Tibial artery (tissue), 4 donors: ENCODE measurements at regions not wholly inside any gene's neighbourhood (a gene's known extent, or its start where the extent isn't known, plus 50 kb on each side); places are given as distances from the start of the nearest gene placed in this dataset.

Experiments
- DNase-seq, 2 donors: peaks; one replicate each; pipeline ENCODE4 v3.0.0-alpha.2; 2019
- H3K27ac ChIP-seq, 2 donors: fragments of 200-600 bp; sonication (generic) in 1 of 2; 1 replicate in 1 of 2; 2 replicates in 1 of 2; pipeline ENCODE4 v1.5.1; 2018 to 2019; ENCODE audit warnings: mild to moderate bottlenecking in 1 of 2
- H3K27me3 ChIP-seq, 2 donors: fragments of 200-600 bp; sonication (generic) in 1 of 2; one replicate each; pipeline versions ENCODE4 v1.5.1 to v1.6.0; 2016 to 2019
- H3K36me3 ChIP-seq, 3 donors: fragments of 200-600 bp; sonication (generic) in 2 of 3; one replicate each; pipeline ENCODE4 v1.5.1; 2016 to 2019; ENCODE audit warnings: mild to moderate bottlenecking in 2 of 3
- H3K4me1 ChIP-seq, 4 donors: fragments of 200-600 bp; sonication (generic) in 2 of 4; 1 replicate in 3 of 4; 2 replicates in 1 of 4; pipeline ENCODE4 v1.5.1; 2016 to 2019
- H3K4me3 ChIP-seq, 2 donors: fragments of 200-600 bp; sonication (generic) in 1 of 2; 1 replicate in 1 of 2; 2 replicates in 1 of 2; pipeline ENCODE4 v1.5.1; 2018 to 2019; ENCODE audit warnings: mild to moderate bottlenecking in 2 of 2
- H3K9me3 ChIP-seq, 3 donors: fragments of 200-600 bp; sonication (generic) in 1 of 3; one replicate each; pipeline ENCODE4 v1.5.1; 2016 to 2019
- intact Hi-C: fragments of 100-400 bp; cut with DNase I; formaldehyde crosslinking; loops from one replicate; pipeline ENCODE4 v1.15.0; 2023; ENCODE audit warnings: low total_unique reads
- TF ChIP-seq, protein P1 (sequence below), 2 experiments: fragments of 200-600 bp in 1 of 2; fragments of 450-650 bp in 1 of 2; IDR thresholded peaks; one replicate each; pipeline ENCODE4 v1.5.1; 2017 to 2019; ENCODE audit warnings: antibody characterized with exemption in 2 of 2, mild to moderate bottlenecking in 1 of 2, moderate library complexity in 1 of 2

GRCh38 chr12:114823724-114824123 lies 139.7 kb upstream of the TBX3 start:
- TF ChIP-seq, protein P1, sequence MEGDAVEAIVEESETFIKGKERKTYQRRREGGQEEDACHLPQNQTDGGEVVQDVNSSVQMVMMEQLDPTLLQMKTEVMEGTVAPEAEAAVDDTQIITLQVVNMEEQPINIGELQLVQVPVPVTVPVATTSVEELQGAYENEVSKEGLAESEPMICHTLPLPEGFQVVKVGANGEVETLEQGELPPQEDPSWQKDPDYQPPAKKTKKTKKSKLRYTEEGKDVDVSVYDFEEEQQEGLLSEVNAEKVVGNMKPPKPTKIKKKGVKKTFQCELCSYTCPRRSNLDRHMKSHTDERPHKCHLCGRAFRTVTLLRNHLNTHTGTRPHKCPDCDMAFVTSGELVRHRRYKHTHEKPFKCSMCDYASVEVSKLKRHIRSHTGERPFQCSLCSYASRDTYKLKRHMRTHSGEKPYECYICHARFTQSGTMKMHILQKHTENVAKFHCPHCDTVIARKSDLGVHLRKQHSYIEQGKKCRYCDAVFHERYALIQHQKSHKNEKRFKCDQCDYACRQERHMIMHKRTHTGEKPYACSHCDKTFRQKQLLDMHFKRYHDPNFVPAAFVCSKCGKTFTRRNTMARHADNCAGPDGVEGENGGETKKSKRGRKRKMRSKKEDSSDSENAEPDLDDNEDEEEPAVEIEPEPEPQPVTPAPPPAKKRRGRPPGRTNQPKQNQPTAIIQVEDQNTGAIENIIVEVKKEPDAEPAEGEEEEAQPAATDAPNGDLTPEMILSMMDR (IDR thresholded peaks at IDR 0.05) = no peak
- DNase-seq = peak in 1 of 2 donors; percentile 37
- Histone ChIP-seq H3K27me3 (no peaks in the 10 kb centered on the region), H3K4me3 (no peak overlapping the region), H3K27ac (no peak overlapping the region), H3K9me3 (no peaks in the 10 kb centered on the region), H3K36me3 (no peaks in the 10 kb centered on the region), H3K4me1 (no peaks in the 10 kb centered on the region)
- intact Hi-C loops = no loop called here

- H3K4me3 ChIP-seq = no peak overlapping the region
- TF ChIP-seq, protein P1 (IDR thresholded peaks at IDR 0.05) = no peak
- H3K36me3 ChIP-seq = no peaks in the 10 kb centered on the region
- H3K4me1 ChIP-seq = no peaks in the 10 kb centered on the region
- no peak for DNase-seq
- no peaks in the 10 kb centered on the region for H3K9me3 ChIP-seq
- intact Hi-C loops = no loop called here
- no peaks in the 10 kb centered on the region for H3K27me3 ChIP-seq
- no peak overlapping the region for H3K27ac ChIP-seq
Measured at GRCh38 chr12:114821570-114821969, 137.6 kb upstream of the TBX3 start.

DNA sequence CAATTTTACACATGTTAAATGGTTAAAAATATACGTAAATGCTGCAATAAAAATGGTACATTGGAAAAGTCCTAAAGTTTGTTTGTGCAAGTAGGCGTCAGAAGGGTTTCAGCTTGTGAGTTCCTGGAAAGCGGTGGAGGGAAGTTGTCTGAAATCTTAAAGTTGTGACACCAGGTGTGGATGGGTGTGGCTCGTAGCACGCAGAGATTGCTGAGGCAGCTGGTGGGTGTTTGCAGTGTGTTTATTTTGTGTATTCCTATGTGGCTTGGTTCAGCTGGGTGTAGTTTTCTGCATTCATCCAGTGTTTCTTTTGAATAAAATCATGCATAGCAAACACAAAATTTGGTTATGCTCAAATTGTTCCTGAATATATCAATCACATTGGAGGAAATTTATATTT lies 136.8 kb upstream of the TBX3 start:
- Histone ChIP-seq H3K4me3 (no peak overlapping the region), H3K9me3 (no peaks in the 10 kb centered on the region), H3K4me1 (no peaks in the 10 kb centered on the region), H3K36me3 (no peaks in the 10 kb centered on the region), H3K27me3 (no peaks in the 10 kb centered on the region), H3K27ac (no peak overlapping the region)
- DNase-seq = no peak
- intact Hi-C loops = no loop called here
- TF ChIP-seq, protein P1 (IDR thresholded peaks at IDR 0.05) = no peak

DNA sequence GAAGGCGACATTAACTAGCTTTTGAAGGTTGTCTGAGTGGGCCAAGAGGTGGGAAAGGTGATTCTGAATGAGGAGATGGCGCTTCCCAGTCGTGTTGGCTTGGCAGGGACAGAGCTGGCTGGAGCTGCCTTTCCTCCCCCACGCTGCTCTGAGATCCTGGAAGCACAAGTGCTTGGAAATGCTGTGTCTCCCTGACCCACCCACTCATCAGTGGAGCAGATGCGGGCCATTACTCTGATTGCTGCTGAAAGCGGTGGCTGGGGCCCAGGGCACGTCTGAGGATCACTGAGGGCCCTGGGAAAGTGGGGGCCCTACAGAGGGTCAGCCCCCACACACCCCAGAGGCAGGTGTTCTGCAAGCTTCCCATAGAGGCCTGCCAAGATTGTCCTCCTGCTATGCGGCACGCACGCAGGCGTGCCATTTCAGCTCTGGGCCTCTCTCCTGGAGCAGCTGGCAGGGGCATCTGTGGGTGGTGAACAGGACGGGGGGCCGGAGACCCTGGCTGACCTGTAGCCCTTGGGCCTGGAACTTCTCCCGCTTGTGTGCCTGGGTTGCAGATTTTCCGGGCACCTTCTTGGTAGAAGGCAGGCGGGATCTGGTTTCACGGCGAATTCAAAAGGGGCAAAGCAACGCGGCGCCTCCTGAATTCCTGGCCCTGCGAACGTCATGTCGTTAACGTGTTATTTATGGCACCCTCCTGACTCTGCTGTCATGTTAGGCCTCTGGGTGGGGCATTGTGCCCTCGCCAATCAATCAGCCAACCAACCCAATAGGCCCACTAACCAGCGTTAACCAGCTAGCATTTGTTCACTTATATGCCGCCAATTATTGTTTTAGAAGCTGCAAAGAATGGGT lies 133.8 kb upstream of the TBX3 start:
- H3K27me3 ChIP-seq = no peaks in the 10 kb centered on the region
- TF ChIP-seq, protein P1 (IDR thresholded peaks at IDR 0.05) = no peak
- intact Hi-C loops = no loop called here
- no peaks in the 10 kb centered on the region for H3K9me3 ChIP-seq
- H3K4me1 ChIP-seq = peaks cover 0 to 9% (median 0%) of the 10 kb centered on the region in 4 donors
- H3K36me3 ChIP-seq = no peaks in the 10 kb centered on the region
- no peak overlapping the region for H3K27ac ChIP-seq
- DNase-seq = peak in 1 of 2 donors; percentile 27
- H3K4me3 ChIP-seq = no peak overlapping the region

DNA sequence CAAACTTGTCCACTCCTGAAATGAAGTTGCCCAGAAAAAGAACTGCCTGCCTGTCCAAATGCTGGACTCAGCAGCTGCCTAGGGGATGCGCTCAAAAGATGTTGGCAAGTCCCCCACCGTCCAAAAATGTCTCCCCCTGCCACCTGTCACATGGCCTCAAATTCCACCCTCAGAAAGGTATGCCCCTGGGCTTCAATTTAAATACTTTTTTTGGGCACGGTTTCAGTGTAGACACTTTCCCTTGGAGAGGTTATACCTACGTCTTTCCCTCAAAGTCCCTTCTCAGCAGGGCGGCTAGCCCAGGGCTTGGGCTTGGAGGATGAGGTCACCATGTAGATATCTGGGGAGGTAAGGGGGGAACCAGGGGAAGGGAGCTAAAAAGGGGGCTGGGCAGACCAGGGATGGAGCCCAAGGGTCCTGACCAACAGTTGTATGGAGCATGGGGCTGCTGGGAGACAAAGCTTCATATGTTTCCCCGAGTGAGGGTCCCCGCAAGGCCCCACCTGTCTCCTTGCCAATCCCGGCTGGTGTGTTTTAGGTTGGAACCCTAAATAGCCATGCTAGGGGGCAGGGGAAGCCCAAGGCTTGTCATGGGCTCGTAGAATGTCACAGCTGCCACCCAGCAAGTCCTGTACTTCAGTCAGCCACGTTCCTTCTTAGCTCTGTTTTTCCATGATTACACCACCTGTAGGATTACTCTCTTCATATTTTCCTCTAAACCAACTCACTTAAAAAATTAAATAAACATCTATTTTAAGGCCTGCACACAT lies 131.2 kb upstream of the TBX3 start:
- Histone ChIP-seq H3K27ac (no peak overlapping the region), H3K4me1 (peaks cover 0 to 10% (median 0%) of the 10 kb centered on the region in 4 donors), H3K36me3 (no peaks in the 10 kb centered on the region), H3K4me3 (no peak overlapping the region), H3K9me3 (no peaks in the 10 kb centered on the region), H3K27me3 (no peaks in the 10 kb centered on the region)
- peak in 1 of 2 donors; percentile 38 for DNase-seq
- intact Hi-C loops = no loop called here
- TF ChIP-seq, protein P1 (IDR thresholded peaks at IDR 0.05) = no peak
